SIG-M5 treated with dmso at 0.1 percent for 504 hours (cell line): ENCODE measurements at regions not wholly inside any gene's neighbourhood (a gene's known extent, or its start where the extent isn't known, plus 50 kb on each side); places are given as distances from the start of the nearest gene placed in this dataset.

Source experiments
- DNase-seq: peaks from one replicate; lab custom pipeline; 2025; ENCODE audit not compliant: unreplicated experiment; lab: John Stamatoyannopoulos, UW

- DNase-seq = no peak
These were observed 139.0 kb downstream of the IRX1 start for GRCh38 chr5:3734632-3735031.

DNA sequence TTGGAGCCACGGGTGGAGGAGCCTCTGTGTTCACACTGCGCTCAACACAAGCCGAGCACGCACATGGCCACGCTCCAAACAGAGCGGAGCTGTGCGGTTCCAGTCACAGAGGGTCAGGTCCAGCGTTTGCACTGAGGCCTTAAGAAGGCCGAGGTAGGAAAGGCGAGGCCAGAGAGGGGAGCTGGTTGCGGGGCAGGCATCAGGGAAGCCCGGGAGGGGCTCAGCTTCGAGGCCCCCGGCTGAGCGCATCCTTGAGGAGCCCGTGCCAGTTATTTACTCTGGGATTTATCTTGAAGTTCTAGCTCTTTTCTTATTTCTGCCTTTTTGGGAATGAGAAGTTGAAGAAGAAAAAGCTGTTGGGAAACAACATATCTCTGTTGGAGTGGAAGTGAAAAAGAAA lies 140.8 kb downstream of the IRX1 start:
- DNase-seq = no peak

DNA sequence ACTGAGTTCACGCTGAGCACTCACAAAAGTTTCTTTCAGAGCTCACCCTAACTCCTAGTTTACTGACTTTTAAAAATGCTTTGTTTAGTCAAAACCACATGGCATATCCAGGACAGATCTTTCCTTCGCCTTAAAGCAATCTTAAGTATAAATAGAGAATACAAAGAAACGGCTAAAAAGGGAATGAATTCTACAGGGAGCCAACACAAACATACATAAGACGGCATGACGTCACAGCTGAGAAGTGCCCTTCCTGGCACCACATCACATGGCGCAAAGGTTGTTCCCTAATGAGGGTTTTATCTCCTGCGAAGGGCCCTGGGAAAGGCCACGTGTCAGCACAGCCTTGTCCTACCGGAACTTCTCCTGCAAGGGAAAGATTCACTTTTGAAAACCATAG lies 141.3 kb downstream of the IRX1 start:
- no peak for DNase-seq

DNA sequence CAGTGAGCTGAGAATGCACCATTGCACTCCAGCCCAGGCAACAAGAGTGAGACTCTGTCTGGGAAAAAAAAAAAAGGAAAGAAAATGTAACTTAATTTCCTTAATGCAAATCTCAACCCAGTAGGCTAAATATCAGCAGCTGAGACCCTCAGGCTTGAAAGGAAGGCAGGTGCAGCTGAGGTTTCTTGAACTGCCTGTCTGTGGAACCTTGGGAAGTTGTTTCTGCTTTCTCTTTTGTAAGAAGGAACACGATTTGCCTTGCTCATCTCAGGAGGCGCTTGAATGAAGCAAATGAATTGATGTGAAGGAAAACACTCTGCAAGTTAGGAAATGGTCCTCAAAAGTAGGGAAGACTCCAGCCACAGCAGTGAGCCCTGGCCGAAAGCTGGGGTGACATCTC lies 143.3 kb downstream of the IRX1 start:
- DNase-seq = no peak

DNA sequence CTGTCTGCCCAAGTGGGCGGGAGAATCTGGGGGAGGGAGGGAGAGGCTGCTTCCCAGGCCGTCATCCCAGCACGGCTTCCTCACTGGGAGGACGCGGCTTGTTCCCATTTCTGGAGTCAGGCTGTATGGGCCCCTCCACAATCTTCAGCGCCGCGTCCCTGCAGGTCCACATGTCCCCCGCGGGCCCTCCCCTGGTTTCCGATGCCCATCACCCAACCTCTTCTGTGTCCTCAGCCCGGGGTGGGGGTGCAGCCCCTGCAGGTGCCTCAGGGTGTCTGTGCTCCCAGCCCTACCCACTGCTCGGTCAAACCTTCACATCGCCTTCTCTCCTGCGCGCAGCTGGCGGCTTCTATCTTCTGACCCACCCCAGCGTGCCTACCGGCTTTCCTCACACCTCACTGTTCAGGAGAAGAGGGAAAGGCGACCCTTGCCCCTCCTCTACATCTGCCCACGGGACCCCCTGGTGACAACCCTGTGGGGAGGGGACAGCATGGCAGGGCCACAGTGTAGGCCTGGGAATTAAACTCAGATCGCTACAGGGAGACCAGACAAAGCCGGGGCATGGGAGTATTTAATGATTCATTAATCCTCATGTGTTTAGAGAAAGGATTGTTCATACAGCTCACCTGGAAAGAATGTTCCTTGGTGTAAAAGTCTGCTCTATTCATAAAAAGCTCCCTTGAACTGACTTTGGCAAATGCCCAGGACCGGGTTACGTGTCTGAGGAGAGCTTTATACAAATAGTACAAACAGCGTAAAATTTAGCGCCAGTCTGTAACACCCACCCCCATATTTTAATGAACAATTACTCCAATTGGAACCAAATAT lies 145.1 kb downstream of the IRX1 start:
- no peak for DNase-seq

DNA sequence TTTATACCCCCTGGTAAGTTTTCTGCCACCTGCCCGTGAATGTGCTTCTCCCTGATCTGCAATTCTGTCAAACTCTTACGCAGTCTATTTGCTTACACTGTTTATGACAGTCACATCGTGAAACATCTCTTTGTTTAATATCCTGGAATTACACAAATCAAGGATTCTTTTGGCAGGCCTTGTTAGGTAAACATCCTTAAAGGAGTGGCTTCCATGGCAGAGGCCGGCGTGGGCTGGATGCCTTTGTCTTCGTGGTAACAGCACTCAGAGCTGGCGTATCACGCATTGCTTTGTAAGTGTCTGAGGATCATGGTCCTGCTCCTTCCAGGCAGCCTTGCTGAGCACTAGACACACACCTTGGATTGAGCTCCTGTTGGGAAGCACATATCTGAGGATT lies 145.7 kb downstream of the IRX1 start:
- DNase-seq = no peak

DNA sequence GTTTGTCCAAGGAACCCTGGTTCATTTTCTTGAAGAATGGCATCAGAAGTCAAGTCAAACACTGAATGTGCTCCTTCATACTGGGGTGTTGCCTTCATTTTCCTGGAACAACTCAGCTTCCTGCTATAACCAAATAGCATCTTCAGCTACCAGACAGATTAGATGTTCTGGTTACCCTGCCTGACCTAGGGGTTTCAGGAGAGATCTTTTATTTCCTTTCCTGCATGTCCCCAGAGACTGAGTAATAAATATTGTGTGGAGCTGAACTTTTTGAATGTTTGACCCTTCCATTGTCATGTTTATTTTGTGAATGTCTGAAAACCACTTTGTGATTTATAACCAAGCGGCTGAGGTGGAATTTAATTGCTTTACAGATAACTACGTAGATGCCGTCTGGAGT lies 147.1 kb downstream of the IRX1 start:
- DNase-seq = no peak

DNA sequence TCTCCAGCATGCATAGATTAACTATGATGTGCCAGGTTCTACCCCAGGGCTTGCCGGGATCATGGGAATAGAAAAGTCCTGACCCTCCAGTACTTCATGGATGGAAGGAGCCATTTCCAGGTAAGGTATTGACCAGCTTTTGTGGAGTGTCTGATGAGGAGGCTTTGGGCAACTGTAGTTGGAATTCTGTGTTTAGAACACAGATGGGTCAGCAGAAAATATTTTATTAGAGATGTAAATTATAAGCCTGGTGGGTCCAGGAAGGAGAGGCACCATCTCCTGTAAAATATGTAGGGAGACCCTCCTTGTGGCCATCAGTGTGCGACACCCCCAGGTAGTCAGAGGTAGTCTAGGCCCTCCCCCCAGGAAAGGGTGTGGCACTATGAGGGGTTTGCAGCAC lies 156.2 kb downstream of the IRX1 start:
- DNase-seq = no peak

- DNase-seq = no peak
These were observed 182.4 kb downstream of the IRX1 start for GRCh38 chr5:3778000-3778550.

DNA sequence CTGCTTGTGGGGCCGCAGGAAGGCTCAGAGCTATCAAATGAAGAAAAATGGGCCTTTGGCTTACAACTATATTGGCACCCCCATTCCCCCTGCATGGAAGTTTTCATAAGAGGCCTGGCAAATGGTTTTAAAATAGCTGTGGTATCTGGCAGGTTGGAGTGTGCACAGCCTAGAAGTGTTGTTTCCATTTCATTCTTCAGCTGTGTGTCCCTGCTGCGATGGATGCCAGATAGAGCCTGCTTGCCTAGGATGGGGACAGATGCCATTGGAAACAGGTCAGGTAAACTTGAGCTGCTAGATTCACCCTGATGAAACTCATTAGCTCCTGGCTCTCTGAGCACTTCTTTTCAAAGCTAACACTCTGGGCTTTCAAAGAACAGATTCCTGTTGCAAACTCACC lies 183.3 kb downstream of the IRX1 start:
- no peak for DNase-seq

- no peak for DNase-seq
These were observed 184.6 kb downstream of the IRX1 start for GRCh38 chr5:3780278-3780677.

DNA sequence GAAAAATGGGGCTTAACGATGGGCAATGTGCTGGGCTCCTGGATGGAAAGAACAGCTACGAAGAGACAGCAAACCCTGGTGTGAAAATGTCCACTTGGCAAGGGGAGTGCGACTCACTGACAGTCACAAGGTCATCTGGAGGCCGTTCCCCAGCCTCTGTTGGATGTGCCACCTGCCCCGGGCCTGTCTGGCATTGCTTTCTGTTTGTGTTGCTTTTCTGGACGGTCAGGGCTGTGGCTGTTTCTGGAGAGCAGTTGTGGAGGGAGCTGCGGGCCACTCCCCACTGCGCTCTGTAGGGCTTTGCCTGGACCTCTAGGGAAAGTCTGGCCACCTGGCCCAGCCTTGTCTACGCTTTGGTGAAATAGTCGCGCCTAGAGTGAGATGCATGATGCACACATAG lies 185.3 kb downstream of the IRX1 start:
- DNase-seq = no peak

GRCh38 chr5:3784854-3785253 lies 189.2 kb downstream of the IRX1 start:
- no peak for DNase-seq

DNA sequence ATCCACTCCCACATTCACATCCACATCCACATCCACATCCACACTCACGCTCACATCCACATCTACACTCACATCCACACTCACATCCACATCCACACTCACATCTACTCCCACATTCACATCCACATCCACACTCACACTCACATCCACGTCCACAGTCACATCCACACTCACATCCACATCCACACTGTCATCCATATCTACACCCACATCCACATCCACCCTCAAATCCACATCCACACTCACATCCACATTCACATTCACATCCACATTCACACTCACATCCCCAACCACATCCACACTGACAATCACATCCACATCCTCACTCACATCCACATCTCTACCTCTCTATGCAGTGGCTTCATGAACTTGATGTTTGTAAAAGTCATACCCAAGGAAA lies 190.5 kb downstream of the IRX1 start:
- DNase-seq = no peak

- DNase-seq = no peak
These were observed 191.3 kb downstream of the IRX1 start for GRCh38 chr5:3786891-3787430.

DNA sequence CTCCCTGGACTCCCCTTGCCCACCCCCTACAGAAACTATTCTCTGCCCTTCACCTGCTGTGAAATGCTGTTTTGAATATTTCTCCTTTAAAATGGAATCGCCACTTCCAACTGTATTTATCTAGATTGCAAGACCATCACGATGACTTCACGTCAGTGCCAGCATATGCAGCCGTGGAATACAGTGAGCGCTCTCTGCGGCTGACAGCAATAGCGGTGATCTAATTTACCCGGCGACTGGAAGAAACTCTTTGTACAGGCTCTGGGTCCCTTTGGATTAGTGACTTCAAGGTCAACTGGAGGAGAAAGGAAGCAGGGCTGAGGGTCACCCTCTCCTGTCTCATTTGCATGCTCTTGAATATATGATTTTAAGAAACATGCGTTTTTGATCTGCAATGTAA lies 192.0 kb downstream of the IRX1 start:
- DNase-seq = no peak

DNA sequence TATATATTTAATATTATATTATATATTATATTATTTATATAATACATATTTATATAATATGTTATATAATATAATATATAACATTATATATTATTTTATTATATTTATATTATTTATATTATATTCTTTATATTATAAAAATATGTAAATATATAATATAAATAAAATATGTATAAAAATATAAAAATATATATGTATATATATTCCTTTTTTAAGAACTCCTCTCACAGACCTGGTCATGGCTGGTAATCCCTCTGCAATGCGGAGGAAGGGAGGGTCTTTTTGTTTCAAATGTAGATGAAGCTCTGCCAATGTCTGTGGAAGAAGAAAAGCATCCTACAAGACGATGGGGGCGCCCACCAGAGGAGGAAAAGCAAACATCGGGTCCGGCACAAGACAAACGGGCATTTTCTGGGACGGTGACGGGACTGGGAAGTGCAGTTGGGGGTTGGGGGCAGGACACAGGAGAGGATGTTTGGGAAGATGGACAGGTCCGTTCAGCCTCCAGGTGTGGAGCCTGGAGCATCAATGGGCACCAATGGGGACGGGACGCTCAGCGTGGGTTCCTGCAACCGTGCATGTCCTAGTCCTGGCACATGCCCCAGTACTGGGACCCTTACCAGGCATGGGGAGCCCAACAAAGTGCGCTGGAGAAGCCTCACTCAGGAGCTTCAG lies 194.0 kb downstream of the IRX1 start:
- no peak for DNase-seq

DNA sequence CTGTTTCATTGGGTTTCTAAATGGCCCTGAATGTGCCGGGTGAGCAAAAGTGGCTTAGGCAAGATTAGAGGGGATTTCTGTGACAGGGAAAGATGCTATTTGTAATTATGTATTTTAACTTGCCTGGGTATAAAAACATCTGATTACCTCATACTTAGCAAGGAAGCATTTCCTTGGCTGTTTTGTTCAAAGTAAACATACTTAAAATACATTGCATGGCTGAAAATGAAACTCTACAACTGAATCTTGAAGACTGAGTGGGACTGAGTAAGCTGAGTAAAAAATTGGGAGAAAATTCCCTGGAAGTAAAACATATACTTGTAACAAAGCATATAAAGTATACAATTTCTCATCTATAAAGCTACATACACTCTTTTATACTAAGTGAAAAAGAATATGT lies 197.5 kb downstream of the IRX1 start:
- no peak for DNase-seq

GRCh38 chr5:3794611-3795010 lies 199.0 kb downstream of the IRX1 start:
- DNase-seq = no peak

- DNase-seq = no peak
These were observed 201.1 kb downstream of the IRX1 start for GRCh38 chr5:3796736-3797135.

GRCh38 chr5:3801967-3802366 lies 206.3 kb downstream of the IRX1 start:
- DNase-seq = no peak

GRCh38 chr5:3809455-3809854 lies 213.8 kb downstream of the IRX1 start:
- no peak for DNase-seq
